Urinary bladder (tissue), 3 donors: ENCODE measurements at regions not wholly inside any gene's neighbourhood (a gene's known extent, or its start where the extent isn't known, plus 50 kb on each side); places are given as distances from the start of the nearest gene placed in this dataset.

Experiments
- DNase-seq: peaks from one replicate; pipeline ENCODE4 v3.0.0-alpha.2; 2015; ENCODE audit errors: extremely low spot score
- H3K27ac ChIP-seq: one replicate; pipeline ENCODE4 v1.5.1; 2013; ENCODE audit warnings: low read depth, mild to moderate bottlenecking, moderate library complexity
- H3K36me3 ChIP-seq: one replicate; pipeline ENCODE4 v1.6.1; 2013; ENCODE audit warnings: mild to moderate bottlenecking, moderate library complexity; ENCODE audit not compliant: insufficient read depth
- H3K4me1 ChIP-seq: one replicate; pipeline ENCODE4 v1.6.1; 2013; ENCODE audit warnings: mild to moderate bottlenecking, moderate library complexity; ENCODE audit not compliant: insufficient read depth
- H3K4me3 ChIP-seq: one replicate; pipeline ENCODE4 v1.5.1; 2013; ENCODE audit warnings: low read depth, low read length
- WGBS: extraction: QIAGEN DNeasy Blood & Tissue Kit; methylation state at CpG from one replicate; pipeline ENCODE4 v1.1.7; 2013; 5-methylcytosine and 5-hydroxymethylcytosine counted together
- donor health status: healthy with polysubstance abuse.
- donor health status: healthy.

- WGBS = 24% methylated on average over 4 of the region's 4 CpGs
- DNase-seq = no peak
- Histone ChIP-seq H3K4me3 (no peak overlapping the region), H3K4me1 (no peaks in the 10 kb centered on the region), H3K27ac (no peak overlapping the region), H3K36me3 (no peaks in the 10 kb centered on the region)
Observed at GRCh38 chr11:29328961-29329441, 687.8 kb downstream of the KCNA4 start.

GRCh38 chr11:29327891-29328290, 688.9 kb downstream of the KCNA4 start:
- Histone ChIP-seq H3K4me3 (no peak overlapping the region), H3K36me3 (no peaks in the 10 kb centered on the region), H3K4me1 (no peaks in the 10 kb centered on the region), H3K27ac (no peak overlapping the region)
- DNase-seq = no peak
- 89% methylated on average over 4 of the region's 4 CpGs for WGBS

GRCh38 chr11:29326757-29327156, 690.1 kb downstream of the KCNA4 start:
- H3K36me3 ChIP-seq = no peaks in the 10 kb centered on the region
- no peaks in the 10 kb centered on the region for H3K4me1 ChIP-seq
- H3K27ac ChIP-seq = no peak overlapping the region
- DNase-seq = no peak
- H3K4me3 ChIP-seq = no peak overlapping the region
- WGBS = 96% methylated on average over 3 of the region's 3 CpGs

GRCh38 chr11:29324328-29324727, 692.5 kb downstream of the KCNA4 start:
- Histone ChIP-seq H3K27ac (no peak overlapping the region), H3K4me3 (no peak overlapping the region), H3K36me3 (no peaks in the 10 kb centered on the region), H3K4me1 (no peaks in the 10 kb centered on the region)
- no peak for DNase-seq

GRCh38 chr11:29321293-29322132, 695.3 kb downstream of the KCNA4 start:
- Histone ChIP-seq H3K4me1 (no peaks in the 10 kb centered on the region), H3K36me3 (no peaks in the 10 kb centered on the region), H3K27ac (no peak overlapping the region), H3K4me3 (no peak overlapping the region)
- DNase-seq = no peak
- 90% methylated on average over 4 of the region's 4 CpGs for WGBS

- no peak overlapping the region for H3K27ac ChIP-seq
- H3K4me1 ChIP-seq = no peaks in the 10 kb centered on the region
- H3K4me3 ChIP-seq = no peak overlapping the region
- DNase-seq = no peak
- H3K36me3 ChIP-seq = no peaks in the 10 kb centered on the region
- 80% methylated on average over 2 of the region's 2 CpGs for WGBS
Observed at GRCh38 chr11:29320196-29320595, 696.6 kb downstream of the KCNA4 start.

GRCh38 chr11:29319210-29319609, 697.6 kb downstream of the KCNA4 start:
- no peaks in the 10 kb centered on the region for H3K4me1 ChIP-seq
- H3K4me3 ChIP-seq = no peak overlapping the region
- no peaks in the 10 kb centered on the region for H3K36me3 ChIP-seq
- WGBS = 29% methylated on average over 1 of the region's 1 CpG
- no peak overlapping the region for H3K27ac ChIP-seq
- no peak for DNase-seq

- no peak for DNase-seq
- Histone ChIP-seq H3K4me1 (no peaks in the 10 kb centered on the region), H3K27ac (no peak overlapping the region), H3K36me3 (no peaks in the 10 kb centered on the region), H3K4me3 (no peak overlapping the region)
- WGBS = 79% methylated on average over 3 of the region's 3 CpGs
Observed at GRCh38 chr11:29318134-29318845, 698.5 kb downstream of the KCNA4 start.

GRCh38 chr11:29317694-29318093, 699.1 kb downstream of the KCNA4 start:
- H3K4me3 ChIP-seq = no peak overlapping the region
- H3K36me3 ChIP-seq = no peaks in the 10 kb centered on the region
- no peak overlapping the region for H3K27ac ChIP-seq
- 79% methylated on average over 4 of the region's 4 CpGs for WGBS
- no peak for DNase-seq
- H3K4me1 ChIP-seq = no peaks in the 10 kb centered on the region

- H3K27ac ChIP-seq = no peak overlapping the region
- DNase-seq = no peak
- no peaks in the 10 kb centered on the region for H3K36me3 ChIP-seq
- H3K4me3 ChIP-seq = no peak overlapping the region
- H3K4me1 ChIP-seq = no peaks in the 10 kb centered on the region
Observed at GRCh38 chr11:29315275-29315674, 701.6 kb downstream of the KCNA4 start.

GRCh38 chr11:29314211-29314610, 702.6 kb downstream of the KCNA4 start:
- 88% methylated on average over 1 of the region's 1 CpG for WGBS
- H3K4me3 ChIP-seq = no peak overlapping the region
- no peaks in the 10 kb centered on the region for H3K36me3 ChIP-seq
- no peak for DNase-seq
- H3K27ac ChIP-seq = no peak overlapping the region
- no peaks in the 10 kb centered on the region for H3K4me1 ChIP-seq

GRCh38 chr11:29312812-29313211, 704.0 kb downstream of the KCNA4 start:
- H3K36me3 ChIP-seq = no peaks in the 10 kb centered on the region

GRCh38 chr11:29310725-29311342, 706.0 kb downstream of the KCNA4 start:
- Histone ChIP-seq H3K36me3 (no peaks in the 10 kb centered on the region), H3K4me1 (no peaks in the 10 kb centered on the region), H3K27ac (no peak overlapping the region), H3K4me3 (no peak overlapping the region)
- DNase-seq = no peak
- WGBS = 66% methylated on average over 3 of the region's 3 CpGs

More at GRCh38 chr11:29312812-29313211, 704.0 kb downstream of the KCNA4 start:
- no peaks in the 10 kb centered on the region for H3K4me1 ChIP-seq
- DNase-seq = no peak
- no peak overlapping the region for H3K27ac ChIP-seq
- no peak overlapping the region for H3K4me3 ChIP-seq

- Histone ChIP-seq H3K4me3 (no peak overlapping the region), H3K27ac (no peak overlapping the region), H3K4me1 (no peaks in the 10 kb centered on the region), H3K36me3 (no peaks in the 10 kb centered on the region)
- 32% methylated on average over 1 of the region's 1 CpG for WGBS
- DNase-seq = no peak
Observed at GRCh38 chr11:29309992-29310391, 706.8 kb downstream of the KCNA4 start.
